HCT116 (cell line): ENCODE measurements at regions not wholly inside any gene's neighbourhood (a gene's known extent, or its start where the extent isn't known, plus 50 kb on each side); places are given as distances from the start of the nearest gene placed in this dataset.

ENCODE experiments used
- ATAC-seq: fragments of 200-7000 bp; cut with Tn5 transposase; 2 replicates; pipeline ENCODE4 v1.9.1; 2020; ENCODE audit warnings: mild to moderate bottlenecking, moderate library complexity
- BruUV-seq: library from RNA; stranded (reverse); fragments of 400-500 nt; replicated peaks from 2 replicates; lab custom pipeline; 2021; lab: Mats Ljungman, UMichigan
- CTCF ChIA-PET: fragments of 300-600 bp; sonication (Branson Sonifier 250); formaldehyde crosslinking; loops from one replicate; lab custom pipeline; 2021; ENCODE audit warnings: antibody characterized with exemption; lab: Charles Lee
- POLR2A ChIA-PET: fragments of 300-600, 350-600 bp; sonication (Branson Sonifier 250); formaldehyde crosslinking; loops from one replicate; lab custom pipeline; 2021; ENCODE audit warnings: antibody characterized with exemption; lab: Charles Lee
- RAD21 ChIA-PET, 2 experiments: fragments of 300-600 bp; sonication (Branson Sonifier 250); formaldehyde crosslinking; loops; one replicate each; lab custom pipeline; 2023; ENCODE audit warnings: low total read pairs in 2 of 2; ENCODE audit not compliant: uncharacterized antibody in 2 of 2, unreplicated experiment in 2 of 2, low non-redundant PET in 1 of 2; lab: Charles Lee
- DNase-seq: peaks from one replicate; pipeline ENCODE4 v3.0.0-alpha.2; 2010; ENCODE audit warnings: low read depth, low spot score
- H2AFZ ChIP-seq: fragments of 200-600 bp; shearing (Covaris generic), sonication (generic); 2 replicates; pipeline ENCODE4 v1.6.1; 2017; ENCODE audit warnings: low read depth, mixed run types, mixed read lengths, antibody characterized with exemption, low read length; ENCODE audit not compliant: poor library complexity, severe bottlenecking
- H3K27ac ChIP-seq: 2 replicates; pipeline ENCODE4 v1.5.1; 2012; ENCODE audit warnings: low read depth, low read length
- H3K27me3 ChIP-seq: fragments of 200-600 bp; sonication (generic); 2 replicates; pipeline ENCODE4 v1.6.1; 2016; ENCODE audit warnings: mixed run types, low read length, mixed read lengths; ENCODE audit not compliant: insufficient read depth
- H3K36me3 ChIP-seq, 2 experiments: fragments of 200-500 bp in 1 of 2; fragments of 200-600 bp in 1 of 2; sonication (Bioruptor generic) in 1 of 2; sonication (generic) in 1 of 2; 2 replicates each; pipeline versions ENCODE4 v1.5.1 to v1.6.1; 2014 to 2016; ENCODE audit warnings: low read length in 2 of 2, inconsistent platforms in 1 of 2, mixed read lengths in 1 of 2, mixed run types in 1 of 2; ENCODE audit not compliant: insufficient read depth in 2 of 2, control insufficient read depth in 1 of 2
- H3K4me1 ChIP-seq, 2 experiments: fragments of 200-600 bp in 1 of 2; sonication (generic) in 1 of 2; 2 replicates each; pipeline versions ENCODE4 v1.5.1 to v1.6.1; 2012 to 2017; ENCODE audit warnings: low read length in 2 of 2, inconsistent platforms in 1 of 2, mild to moderate bottlenecking in 1 of 2, mixed read lengths in 1 of 2, mixed run types in 1 of 2, moderate library complexity in 1 of 2; ENCODE audit not compliant: insufficient read depth in 2 of 2, control insufficient read depth in 1 of 2
- H3K4me2 ChIP-seq: fragments of 200-600 bp; sonication (generic); 2 replicates; pipeline ENCODE4 v1.6.1; 2017; ENCODE audit warnings: mixed run types, low read length, mixed read lengths
- H3K4me3 ChIP-seq, 2 experiments: fragments of 200-600 bp in 1 of 2; sonication (generic) in 1 of 2; replicated peaks in 1 of 2; 2 replicates each; pipeline ENCODE4 v1.5.1; 2011 to 2016; ENCODE audit warnings: low read length in 2 of 2, control low read depth in 1 of 2, low read depth in 1 of 2, mild to moderate bottlenecking in 1 of 2, mixed read lengths in 1 of 2, mixed run types in 1 of 2
- H3K79me2 ChIP-seq: fragments of 200-600 bp; sonication (generic); 2 replicates; pipeline ENCODE4 v1.6.1; 2017; ENCODE audit warnings: mild to moderate bottlenecking, mixed run types, low read length, moderate library complexity, mixed read lengths; ENCODE audit not compliant: insufficient read depth
- H3K9ac ChIP-seq: fragments of 200-600 bp; sonication (generic); 2 replicates; pipeline ENCODE4 v1.6.1; 2016; ENCODE audit warnings: low read length, mixed read lengths
- H3K9me2 ChIP-seq: fragments of 200-600 bp; sonication (generic), shearing (Covaris generic); 2 replicates; pipeline ENCODE4 v1.6.1; 2017; ENCODE audit warnings: mixed run types, mild to moderate bottlenecking, moderate library complexity; ENCODE audit not compliant: insufficient read depth
- H3K9me3 ChIP-seq, 2 experiments: fragments of 200-500 bp in 1 of 2; fragments of 200-600 bp in 1 of 2; sonication (Bioruptor generic) in 1 of 2; sonication (generic) in 1 of 2; 2 replicates each; pipeline ENCODE4 v1.6.1; 2014 to 2017; ENCODE audit warnings: low read length in 2 of 2, mixed read lengths in 2 of 2, inconsistent platforms in 1 of 2, low read depth in 1 of 2, mild to moderate bottlenecking in 1 of 2, mixed run types in 1 of 2, moderate library complexity in 1 of 2; ENCODE audit not compliant: control insufficient read depth in 1 of 2, insufficient read depth in 1 of 2
- H4K20me1 ChIP-seq: fragments of 200-600 bp; sonication (generic), shearing (Covaris generic); 2 replicates; pipeline ENCODE4 v1.6.1; 2017; ENCODE audit warnings: mixed run types, mild to moderate bottlenecking, moderate library complexity; ENCODE audit not compliant: insufficient read depth
- CBX3 ChIP-seq: IDR thresholded peaks from 2 replicates; pipeline ENCODE4 v1.6.1; 2012; ENCODE audit warnings: low read depth
- CEBPB ChIP-seq: IDR thresholded peaks from 2 replicates; pipeline ENCODE4 v1.6.1; 2012; ENCODE audit warnings: low read depth
- CTCF ChIP-seq, 3 experiments: fragments of 200-600 bp in 1 of 3; sonication (generic) in 1 of 3; IDR thresholded peaks in 2 of 3; conservative IDR thresholded peaks in 1 of 3; 2 replicates each; pipeline ENCODE4 v1.5.1; 2012 to 2017; ENCODE audit warnings: low read depth in 2 of 3, low read length in 2 of 3, antibody characterized with exemption in 1 of 3, borderline replicate concordance in 1 of 3, control low read depth in 1 of 3, mild to moderate bottlenecking in 1 of 3, mixed read lengths in 1 of 3, mixed run types in 1 of 3, moderate library complexity in 1 of 3; ENCODE audit not compliant: insufficient read depth in 1 of 3
- EGR1 ChIP-seq: IDR thresholded peaks from 2 replicates; pipeline ENCODE4 v1.6.1; 2012; ENCODE audit warnings: low read depth
- FOSL1 ChIP-seq: IDR thresholded peaks from 2 replicates; pipeline ENCODE4 v1.6.1; 2012; ENCODE audit warnings: low read depth
- JUND ChIP-seq: IDR thresholded peaks from 2 replicates; pipeline ENCODE4 v1.6.1; 2012
- MAX ChIP-seq: IDR thresholded peaks from 2 replicates; pipeline ENCODE4 v1.6.1; 2012
- POLR2A ChIP-seq: IDR thresholded peaks from 2 replicates; pipeline ENCODE4 v1.7.0; 2011; ENCODE audit warnings: borderline replicate concordance; ENCODE audit not compliant: insufficient read depth, insufficient read length; ENCODE audit errors: extremely low read depth
- RAD21 ChIP-seq: IDR thresholded peaks from 2 replicates; pipeline ENCODE4 v1.6.1; 2012; ENCODE audit warnings: low read depth, mild to moderate bottlenecking
- REST ChIP-seq: IDR thresholded peaks from 2 replicates; pipeline ENCODE4 v1.6.1; 2012; ENCODE audit warnings: low read depth
- SIN3A ChIP-seq: IDR thresholded peaks from 2 replicates; pipeline ENCODE4 v1.6.1; 2012; ENCODE audit warnings: low read depth
- SP1 ChIP-seq: IDR thresholded peaks from 2 replicates; pipeline ENCODE4 v1.6.1; 2012; ENCODE audit warnings: low read depth
- TCF7L2 ChIP-seq: IDR thresholded peaks from 2 replicates; pipeline ENCODE4 v1.7.0; 2011; ENCODE audit warnings: borderline replicate concordance, inconsistent platforms; ENCODE audit not compliant: insufficient read depth, insufficient read length; ENCODE audit errors: extremely low read depth
- YY1 ChIP-seq: IDR thresholded peaks from 2 replicates; pipeline ENCODE4 v1.6.1; 2011; ENCODE audit warnings: low read length, low read depth, moderate library complexity, mild to moderate bottlenecking; ENCODE audit not compliant: insufficient replicate concordance; ENCODE audit errors: extremely low read depth
- ZBTB33 ChIP-seq: IDR thresholded peaks from 2 replicates; pipeline ENCODE4 v1.6.1; 2011; ENCODE audit warnings: mild to moderate bottlenecking, low read length, moderate library complexity; ENCODE audit not compliant: insufficient replicate concordance; ENCODE audit errors: extremely low read depth
- ZFX ChIP-seq: fragments of 450-650 bp; IDR thresholded peaks from 2 replicates; pipeline ENCODE4 v1.6.1; 2017
- ZNF274 ChIP-seq: fragments of 200-500 bp; sonication (Bioruptor generic); IDR thresholded peaks from 2 replicates; pipeline ENCODE4 v1.6.1; 2014; ENCODE audit warnings: mild to moderate bottlenecking, low read depth, low read length, inconsistent platforms
- intact Hi-C: fragments of 100-400 bp; cut with micrococcal nuclease; formaldehyde crosslinking; loops from 2 replicates; pipeline ENCODE4 v1.10.0; 2022

GRCh38 chr13:71368336-71368735 is 498.7 kb downstream of the DACH1 start (continued):
- TF ChIP-seq ZBTB33 (no peak), SIN3A (no peak), SP1 (no peak)

- ChIA-PET CTCF (no interaction called here), POLR2A (no interaction called here), RAD21 (no interaction called here)
- H4K20me1 ChIP-seq: no peaks in the 10 kb centered on the region
- H3K27me3 ChIP-seq: no peaks in the 10 kb centered on the region
- no peak overlapping the region for H3K4me3 ChIP-seq
- no peak for ATAC-seq
- no TSS peak for BruUV-seq
- H3K4me1 ChIP-seq: no peaks in the 10 kb centered on the region
- H3K9me3 ChIP-seq: peaks cover 0 to 3% of the 10 kb centered on the region in 2 experiments; a peak in 1 of 4 replicates
- H3K4me2 ChIP-seq: no peak overlapping the region
- H3K9me2 ChIP-seq: no peaks in the 10 kb centered on the region
- H3K27ac ChIP-seq: no peak overlapping the region
- H2AFZ ChIP-seq: no peak overlapping the region
- no peak for DNase-seq
- no peaks in the 10 kb centered on the region for H3K79me2 ChIP-seq
- no peaks in the 10 kb centered on the region for H3K36me3 ChIP-seq
- H3K9ac ChIP-seq: no peak overlapping the region
- intact Hi-C loops: no loop called here
- TF ChIP-seq CTCF (IDR thresholded peaks at IDR 0.05 in 2 of 3, conservative IDR thresholded peaks at IDR 0.05 in 1 of 3; ENCODE audit: borderline replicate concordance in 1 of 3, insufficient read depth in 1 of 3, low read depth in 2 of 3, low read length in 2 of 3): no peak
- no peak for TF ChIP-seq REST
- TF ChIP-seq SP1: no peak
- no peak for TF ChIP-seq RAD21
- no peak for TF ChIP-seq TCF7L2
- no peak for TF ChIP-seq FOSL1
- no peak for TF ChIP-seq YY1
- no peak for TF ChIP-seq CEBPB
- no peak for TF ChIP-seq ZFX
- TF ChIP-seq POLR2A: no peak
- TF ChIP-seq SIN3A: no peak
- no peak for TF ChIP-seq EGR1
- no peak for TF ChIP-seq JUND
- no peak for TF ChIP-seq MAX
- TF ChIP-seq ZNF274: no peak
- TF ChIP-seq CBX3: no peak
Measured at GRCh38 chr13:71360041-71360440, 507.0 kb downstream of the DACH1 start.
